Endothelial cell of umbilical vein (primary cell): ENCODE measurements at regions not wholly inside any gene's neighbourhood (a gene's known extent, or its start where the extent isn't known, plus 50 kb on each side); places are given as distances from the start of the nearest gene placed in this dataset.

ENCODE experiments used
- BruUV-seq: library from RNA; stranded (reverse); fragments of 400-500 nt; replicated peaks from 2 replicates; lab custom pipeline; 2021; lab: Mats Ljungman, UMichigan
- CTCF ChIA-PET: fragments of 300-600, 350-600 bp; sonication (Branson Sonifier 250); formaldehyde crosslinking; loops from one replicate; lab custom pipeline; 2021; ENCODE audit warnings: antibody characterized with exemption, inconsistent platforms; lab: Charles Lee
- POLR2A ChIA-PET: fragments of 300-600, 350-600 bp; sonication (Branson Sonifier 250); formaldehyde crosslinking; loops from one replicate; lab custom pipeline; 2021; ENCODE audit warnings: antibody characterized with exemption, inconsistent platforms; lab: Charles Lee
- DNase-seq: peaks from one replicate; pipeline ENCODE4 v3.0.0-alpha.2; 2011; ENCODE audit warnings: low read depth, low spot score
- FAIRE-seq: peaks from 2 replicates; lab custom pipeline; 2011; peaks lifted over from hg19 to GRCh38; lab: Jason Lieb, UNC
- H2AFZ ChIP-seq: 2 replicates; pipeline ENCODE4 v1.6.0; 2012; ENCODE audit warnings: low read depth, low read length, control low read depth, inconsistent platforms
- H3K27ac ChIP-seq: 2 replicates; pipeline ENCODE4 v1.5.1; 2011; ENCODE audit warnings: low read depth, mild to moderate bottlenecking, control low read depth, low read length, moderate library complexity; ENCODE audit not compliant: insufficient read depth
- H3K27me3 ChIP-seq, 2 experiments: 2 replicates each; pipeline versions ENCODE4 v1.6.0 to v1.6.1; 2011; ENCODE audit warnings: low read length in 2 of 2, mixed read lengths in 1 of 2; ENCODE audit not compliant: control insufficient read depth in 2 of 2, insufficient read depth in 2 of 2
- H3K36me3 ChIP-seq, 2 experiments: 2 replicates in 1 of 2; 3 replicates in 1 of 2; pipeline ENCODE4 v1.5.1; 2011; ENCODE audit warnings: low read length in 2 of 2, mild to moderate bottlenecking in 1 of 2, moderate library complexity in 1 of 2; ENCODE audit not compliant: control insufficient read depth in 2 of 2, insufficient read depth in 2 of 2; ENCODE audit errors: extremely low read depth in 1 of 2
- H3K4me1 ChIP-seq: 3 replicates; pipeline ENCODE4 v1.5.1; 2011; ENCODE audit warnings: mild to moderate bottlenecking, low read length; ENCODE audit not compliant: control insufficient read depth, insufficient read depth; ENCODE audit errors: extremely low read depth
- H3K4me2 ChIP-seq: 2 replicates; pipeline ENCODE4 v1.6.1; 2011; ENCODE audit warnings: low read length, control low read depth, mixed read lengths; ENCODE audit not compliant: insufficient read depth
- H3K4me3 ChIP-seq, 3 experiments: fragments of 200-600 bp in 1 of 3; sonication (generic), shearing (Covaris generic) in 1 of 3; replicated peaks in 1 of 3; 2 replicates each; pipeline ENCODE4 v1.5.1; 2011 to 2016; ENCODE audit warnings: control low read depth in 3 of 3, low read length in 3 of 3, mild to moderate bottlenecking in 2 of 3, inconsistent platforms in 1 of 3, low read depth in 1 of 3, moderate library complexity in 1 of 3; ENCODE audit not compliant: insufficient read depth in 1 of 3
- H3K79me2 ChIP-seq: 2 replicates; pipeline ENCODE4 v1.6.0; 2012; ENCODE audit warnings: low read length, inconsistent platforms; ENCODE audit not compliant: control insufficient read depth, insufficient read depth
- H3K9ac ChIP-seq: replicated peaks from 2 replicates; pipeline ENCODE3; 2011; ENCODE audit warnings: low read length, control low read depth; ENCODE audit not compliant: insufficient read depth; ENCODE audit errors: extremely low read depth
- H3K9me1 ChIP-seq: replicated peaks from 3 replicates; pipeline ENCODE4 v1.6.0; 2011; ENCODE audit warnings: mild to moderate bottlenecking, low read length; ENCODE audit not compliant: control insufficient read depth, insufficient read depth; ENCODE audit errors: extremely low read depth
- H3K9me3 ChIP-seq: replicated peaks from 2 replicates; pipeline ENCODE4 v1.5.1; 2012; ENCODE audit warnings: low read length, inconsistent platforms; ENCODE audit not compliant: control insufficient read depth, insufficient read depth
- H4K20me1 ChIP-seq: replicated peaks from 2 replicates; pipeline ENCODE3; 2011; ENCODE audit warnings: mild to moderate bottlenecking, low read length; ENCODE audit not compliant: control insufficient read depth, insufficient read depth; ENCODE audit errors: extremely low read depth
- CTCF ChIP-seq, 2 donors: IDR thresholded peaks; 1 replicate in 1 of 2; 2 replicates in 1 of 2; pipeline ENCODE4 v1.5.1; 2011; ENCODE audit warnings: low read length in 2 of 2, mild to moderate bottlenecking in 2 of 2, moderate library complexity in 2 of 2, control low read depth in 1 of 2, inconsistent platforms in 1 of 2, low read depth in 1 of 2; ENCODE audit not compliant: insufficient read depth in 1 of 2; ENCODE audit errors: extremely low read depth in 1 of 2
- EZH2 ChIP-seq: IDR thresholded peaks from 2 replicates; pipeline ENCODE4 v1.6.1; 2012; ENCODE audit warnings: borderline replicate concordance, low read depth, mild to moderate bottlenecking, moderate library complexity, low read length, inconsistent platforms; ENCODE audit not compliant: severe bottlenecking
- FOS ChIP-seq: IDR thresholded peaks from 2 replicates; pipeline ENCODE4 v1.6.1; 2011; ENCODE audit warnings: mild to moderate bottlenecking, low read length, moderate library complexity, borderline replicate concordance; ENCODE audit not compliant: insufficient read depth
- GATA2 ChIP-seq: IDR thresholded peaks from 2 replicates; pipeline ENCODE4 v1.7.0; 2011; ENCODE audit warnings: low read depth, mild to moderate bottlenecking, moderate library complexity, mixed read lengths, low read length; ENCODE audit not compliant: insufficient read length, insufficient read depth
- JUN ChIP-seq: IDR thresholded peaks from 2 replicates; pipeline ENCODE4 v1.6.1; 2011; ENCODE audit warnings: borderline replicate concordance, low read depth; ENCODE audit not compliant: insufficient read length, insufficient read depth
- MAX ChIP-seq: IDR thresholded peaks from 2 replicates; pipeline ENCODE4 v1.6.1; 2011; ENCODE audit not compliant: insufficient read depth, insufficient read length
- MYC ChIP-seq: IDR thresholded peaks from one replicate; pipeline ENCODE4 v1.6.1; 2011; ENCODE audit warnings: mild to moderate bottlenecking, low read depth, low read length
- POLR2A ChIP-seq: IDR thresholded peaks from 2 replicates; pipeline ENCODE4 v1.6.1; 2012; ENCODE audit warnings: low read depth, mild to moderate bottlenecking, control low read depth, low read length
- POLR2AphosphoS5 ChIP-seq: IDR thresholded peaks from 2 replicates; pipeline ENCODE4 v1.6.1; 2012; ENCODE audit warnings: low read depth, mild to moderate bottlenecking, control low read depth, low read length, moderate library complexity; ENCODE audit not compliant: insufficient read depth
- dilution Hi-C: fragments of 300-500 bp; cut with MboI; formaldehyde crosslinking; loops from one replicate; pipeline ENCODE4 v1.15.0; 2019; ENCODE audit warnings: low sequenced_read_pairs; ENCODE audit not compliant: extremely low pct_ligation_motif_present
- intact Hi-C: fragments of 100-400 bp; cut with micrococcal nuclease; formaldehyde crosslinking; loops from one replicate; pipeline ENCODE4 v1.10.0; 2022

- Histone ChIP-seq H3K9me3 (peaks cover 6% of the 10 kb centered on the region), H3K79me2 (no peaks in the 10 kb centered on the region), H2AFZ (no peak overlapping the region), H3K4me3 (no peak overlapping the region), H3K9me1 (no peaks in the 10 kb centered on the region), H3K27ac (no peak overlapping the region), H3K27me3 (no peaks in the 10 kb centered on the region), H3K4me1 (no peaks in the 10 kb centered on the region), H3K9ac (no peak overlapping the region), H4K20me1 (no peaks in the 10 kb centered on the region), H3K36me3 (no peaks in the 10 kb centered on the region), H3K4me2 (no peak overlapping the region)
- TF ChIP-seq JUN, result no peak
- TF ChIP-seq GATA2, result no peak
- TF ChIP-seq EZH2, result no peak
- TF ChIP-seq MAX, result no peak
- no peak for TF ChIP-seq POLR2AphosphoS5
- TF ChIP-seq POLR2A, result no peak
- no peak for TF ChIP-seq MYC
- TF ChIP-seq FOS, result no peak
- no peak for TF ChIP-seq CTCF (IDR thresholded peaks at IDR 0.05; ENCODE audit: extremely low read depth in 1 of 2, insufficient read depth in 1 of 2, low read depth in 1 of 2, low read length in 2 of 2)
- FAIRE-seq (no peak), DNase-seq (no peak)
- dilution Hi-C loops, result no loop called here
- no TSS peak for BruUV-seq
- ChIA-PET POLR2A (no interaction called here), CTCF (no interaction called here)
- intact Hi-C loops, result no loop called here
Observed at GRCh38 chr7:68730194-68730593, 868.1 kb upstream of the AUTS2 start.
